Adrenal gland (tissue), 5 donors: ENCODE measurements at regions not wholly inside any gene's neighbourhood (a gene's known extent, or its start where the extent isn't known, plus 50 kb on each side); places are given as distances from the start of the nearest gene placed in this dataset.

ENCODE experiments used
- CTCF ChIP-seq, 6 experiments: fragments of 450-650 bp in 4 of 6; fragments of 200-600 bp in 2 of 6; sonication (generic) in 1 of 6; IDR thresholded peaks; 1 replicate in 5 of 6; 2 replicates in 1 of 6; pipeline versions ENCODE4 v1.5.1 to v1.8.0; 2016 to 2021; ENCODE audit warnings: antibody characterized with exemption in 6 of 6, mild to moderate bottlenecking in 2 of 6, moderate library complexity in 1 of 6
- POLR2A ChIP-seq, 2 donors: fragments of 450-650 bp; IDR thresholded peaks; one replicate each; pipeline ENCODE4 v1.6.1; 2017; ENCODE audit warnings: antibody characterized with exemption in 2 of 2, mild to moderate bottlenecking in 2 of 2, moderate library complexity in 1 of 2
- donor health status: DM: no; HTN: no; CAD: no.

GRCh38 chr2:116645155-116645554 lies 1169.3 kb upstream of the DDX18 start:
- TF ChIP-seq POLR2A (IDR thresholded peaks at IDR 0.05) (no peak), CTCF (IDR thresholded peaks at IDR 0.05) (no peak)
